K562 (cell line): ENCODE measurements at regions not wholly inside any gene's neighbourhood (a gene's known extent, or its start where the extent isn't known, plus 50 kb on each side); places are given as distances from the start of the nearest gene placed in this dataset.

Experiments used
- ATAC-seq: fragments of 200-7000 bp; cut with Tn5 transposase; 3 replicates; pipeline ENCODE4 v1.9.1; 2020; ENCODE audit warnings: moderate library complexity
- BruUV-seq: library from RNA; stranded (reverse); fragments of 400-500 nt; replicated peaks from 2 replicates; lab custom pipeline; 2021; lab: Mats Ljungman, UMichigan
- CTCF ChIA-PET: fragments of 300-600 bp; formaldehyde crosslinking; extraction: SDS; loops from one replicate; lab custom pipeline; 2021; ENCODE audit warnings: low intra/inter-chr PET ratio; lab: Yijun Ruan, JAX
- POLR2A ChIA-PET: fragments of 300-600, 350-650 bp; sonication (Branson Sonifier 250); formaldehyde crosslinking; extraction: SDS; loops from one replicate; lab custom pipeline; 2021; ENCODE audit warnings: antibody characterized with exemption, inconsistent platforms; lab: Yijun Ruan, JAX
- DNase-seq, 4 experiments: peaks; one replicate each; pipeline versions ENCODE4 v3.0.0 to v3.0.0-alpha.2; 2011 to 2018; ENCODE audit warnings: low spot score in 3 of 4, mixed read lengths in 3 of 4; ENCODE audit errors: extremely low read depth in 1 of 4
- FAIRE-seq: peaks from 2 replicates; lab custom pipeline; 2011; peaks lifted over from hg19 to GRCh38; lab: Jason Lieb, UNC
- H2AFZ ChIP-seq: 2 replicates; pipeline ENCODE4 v1.6.0; 2011; ENCODE audit warnings: low read depth, low read length, control low read depth, inconsistent platforms
- H3K27ac ChIP-seq: fragments of 200-600 bp; 3 replicates; pipeline ENCODE4 v1.8.0; 2011; ENCODE audit warnings: low read depth, mild to moderate bottlenecking, control low read depth, inconsistent platforms, low read length, moderate library complexity, mixed read lengths; ENCODE audit errors: extremely low read depth
- H3K27me3 ChIP-seq, 2 experiments: fragments of 300-600 bp in 1 of 2; 2 replicates in 1 of 2; 3 replicates in 1 of 2; pipeline versions ENCODE4 v1.6.0 to v1.8.0; 2011; ENCODE audit warnings: inconsistent platforms in 2 of 2, low read length in 2 of 2, mild to moderate bottlenecking in 1 of 2, mixed read lengths in 1 of 2, moderate library complexity in 1 of 2; ENCODE audit not compliant: control insufficient read depth in 2 of 2, insufficient read depth in 2 of 2
- H3K36me3 ChIP-seq: fragments of 300-600 bp; 3 replicates; pipeline ENCODE4 v1.8.0; 2011; ENCODE audit warnings: mild to moderate bottlenecking, low read length, inconsistent platforms; ENCODE audit not compliant: control insufficient read depth, insufficient read depth
- H3K4me1 ChIP-seq, 2 experiments: fragments of 200-600 bp in 1 of 2; replicated peaks in 1 of 2; 2 replicates in 1 of 2; 3 replicates in 1 of 2; pipeline versions ENCODE4 v1.5.1 to v1.8.0; 2011; ENCODE audit warnings: inconsistent platforms in 2 of 2, low read length in 2 of 2, mild to moderate bottlenecking in 1 of 2, mixed read lengths in 1 of 2, moderate library complexity in 1 of 2; ENCODE audit not compliant: control insufficient read depth in 2 of 2, insufficient read depth in 2 of 2
- H3K4me2 ChIP-seq: 2 replicates; pipeline ENCODE4 v1.6.1; 2011; ENCODE audit warnings: low read length, control low read depth, inconsistent platforms, mixed read lengths; ENCODE audit not compliant: insufficient read depth
- H3K4me3 ChIP-seq: fragments of 200-600 bp; sonication (generic), shearing (Covaris generic); 2 replicates; pipeline ENCODE4 v1.5.1; 2016; ENCODE audit warnings: control low read depth, inconsistent platforms
- H3K79me2 ChIP-seq: fragments of 200-600 bp; 3 replicates; pipeline ENCODE4 v1.8.0; 2011; ENCODE audit warnings: low read length, inconsistent platforms; ENCODE audit not compliant: control insufficient read depth, insufficient read depth
- H3K9ac ChIP-seq, 2 experiments: 2 replicates each; pipeline versions ENCODE4 v1.6.0 to v1.6.1; 2011; ENCODE audit warnings: low read depth in 2 of 2, low read length in 2 of 2, control low read depth in 1 of 2, inconsistent platforms in 1 of 2, mild to moderate bottlenecking in 1 of 2, mixed read lengths in 1 of 2; ENCODE audit not compliant: insufficient read depth in 1 of 2
- H3K9me1 ChIP-seq: one replicate; pipeline ENCODE4 v1.6.0; 2011; ENCODE audit warnings: inconsistent platforms, mild to moderate bottlenecking, low read length, moderate library complexity; ENCODE audit not compliant: control insufficient read depth, insufficient read depth
- H3K9me3 ChIP-seq: replicated peaks from 2 replicates; pipeline ENCODE4 v1.5.1; 2011; ENCODE audit warnings: low read depth, low read length, inconsistent platforms; ENCODE audit not compliant: control insufficient read depth, insufficient read depth
- H4K20me1 ChIP-seq: replicated peaks from 2 replicates; pipeline ENCODE4 v1.6.1; 2011; ENCODE audit warnings: low read length, inconsistent platforms, mixed read lengths; ENCODE audit not compliant: control insufficient read depth, insufficient read depth
- ARID1B ChIP-seq: fragments of 450-650 bp; IDR thresholded peaks from 2 replicates; pipeline ENCODE4 v1.6.1; 2016; ENCODE audit warnings: antibody characterized with exemption, mild to moderate bottlenecking, inconsistent platforms
- BRD9 ChIP-seq: fragments of 450-650 bp; IDR thresholded peaks from 2 replicates; pipeline ENCODE4 v1.6.1; 2018; ENCODE audit warnings: low read depth; ENCODE audit not compliant: partially characterized antibody
- CBFA2T2 ChIP-seq: fragments of 450-650 bp; conservative IDR thresholded peaks from 2 replicates; pipeline ENCODE4 v1.6.1; 2017; ENCODE audit warnings: mild to moderate bottlenecking
- CCNT2 ChIP-seq: IDR thresholded peaks from 2 replicates; pipeline ENCODE4 v1.6.1; 2011; ENCODE audit warnings: borderline replicate concordance, low read depth, mild to moderate bottlenecking, moderate library complexity, mixed read lengths, low read length; ENCODE audit not compliant: insufficient read length; ENCODE audit errors: extremely low read depth
- EHMT2 ChIP-seq: fragments of 450-650 bp; IDR thresholded peaks from 2 replicates; pipeline ENCODE4 v1.6.1; 2018; ENCODE audit warnings: antibody characterized with exemption
- FIP1L1 ChIP-seq: fragments of 200-400 bp; formaldehyde crosslinking; IDR thresholded peaks from 2 replicates; pipeline ENCODE4 v1.6.1; 2018; ENCODE audit warnings: mild to moderate bottlenecking, low read depth, low read length; ENCODE audit not compliant: poor library complexity, severe bottlenecking
- FOXP1 ChIP-seq: sonication (generic); formaldehyde crosslinking; IDR thresholded peaks from 2 replicates; pipeline ENCODE4 v1.8.0; 2022; ENCODE audit warnings: mild to moderate bottlenecking, missing genetic modification reagents
- MCM7 ChIP-seq, 2 experiments: fragments of 450-650 bp; IDR thresholded peaks; 2 replicates each; pipeline ENCODE4 v1.6.1; 2016 to 2018
- NR0B1 ChIP-seq: fragments of 450-650 bp; IDR thresholded peaks from one replicate; pipeline ENCODE4 v1.6.1; 2018; ENCODE audit warnings: mild to moderate bottlenecking, moderate library complexity; ENCODE audit not compliant: partially characterized antibody
- WGBS: fragments of 100-300 bp; shearing (Covaris generic); methylation state at CpG from one replicate; pipeline ENCODE4 v1.1.6; 2016; ENCODE audit warnings: low coverage, mixed read lengths; ENCODE audit not compliant: insufficient coverage; ENCODE audit errors: missing lambda C conversion rate; 5-methylcytosine and 5-hydroxymethylcytosine counted together
- in situ Hi-C: fragments of 300-500 bp; cut with MboI; formaldehyde crosslinking; loops from 4 replicates; pipeline ENCODE4 v1.15.0; 2018; ENCODE audit warnings: inconsistent platforms, mixed read lengths
- intact Hi-C: fragments of 100-400 bp; cut with micrococcal nuclease; formaldehyde crosslinking; loops from 2 replicates; pipeline ENCODE4 v1.14.2; 2022

DNA sequence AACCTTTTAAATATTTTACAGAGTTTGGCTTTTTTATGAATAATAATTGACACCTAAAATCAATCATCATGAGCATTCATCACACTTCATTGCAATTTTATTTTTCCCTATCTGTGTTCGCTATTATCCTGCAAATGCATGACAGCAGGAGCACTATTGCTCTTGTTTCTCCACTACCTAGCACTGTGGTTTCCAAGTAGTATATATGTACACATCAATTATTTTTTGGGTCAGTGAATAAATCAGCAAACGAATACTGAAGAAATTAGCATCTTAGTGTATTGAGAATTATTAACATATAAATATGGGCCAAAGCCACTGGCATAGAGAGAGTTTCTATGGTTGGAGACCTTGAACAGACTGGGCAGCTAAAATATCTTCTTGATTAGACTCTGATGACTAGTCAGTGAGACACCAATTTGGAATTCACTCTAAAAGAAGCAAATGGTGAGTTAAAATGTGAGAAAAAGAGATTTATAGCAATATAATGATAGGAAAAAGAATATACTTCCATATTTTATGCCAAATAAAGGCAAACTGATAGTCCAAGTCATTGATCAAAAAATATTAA lies 731.1 kb upstream of the LUZP2 start:
- in situ Hi-C loops = no loop called here
- TF ChIP-seq NR0B1 (no peak), MCM7 (IDR thresholded peaks at IDR 0.05) (no peak), CBFA2T2 (no peak), ARID1B (no peak), FOXP1 (CRISPR knock-in tag) (no peak), EHMT2 (no peak), CCNT2 (no peak), BRD9 (no peak), FIP1L1 (no peak)
- no peak overlapping the region for H3K4me3 ChIP-seq
- ChIA-PET POLR2A (no interaction called here), CTCF (no interaction called here)
- H4K20me1 ChIP-seq = no peaks in the 10 kb centered on the region
- DNase-seq (no peak), ATAC-seq (no peak), FAIRE-seq (no peak)
- no peaks in the 10 kb centered on the region for H3K9me1 ChIP-seq
- no peak overlapping the region for H3K27ac ChIP-seq
- no peaks in the 10 kb centered on the region for H3K9me3 ChIP-seq
- intact Hi-C loops = no loop called here
- no peaks in the 10 kb centered on the region for H3K79me2 ChIP-seq
- WGBS = 0% methylated on average over 2 of the region's 2 CpGs
- H2AFZ ChIP-seq = no peak overlapping the region
- H3K9ac ChIP-seq = no peak overlapping the region
- no TSS peak for BruUV-seq
- H3K36me3 ChIP-seq = no peaks in the 10 kb centered on the region
- H3K27me3 ChIP-seq = no peaks in the 10 kb centered on the region
- no peaks in the 10 kb centered on the region for H3K4me1 ChIP-seq
- no peak overlapping the region for H3K4me2 ChIP-seq
